ENCODE measurements at regions not wholly inside any gene's neighbourhood (a gene's known extent, or its start where the extent isn't known, plus 50 kb on each side); places are given as distances from the start of the nearest gene placed in this dataset.
A peak's percentile ranks its signal among the peaks of the same experiment; 100 is the strongest.

- Histone ChIP-seq H3K4me1 (ENCODE audit: control insufficient read depth in 3 of 3, insufficient read depth in 3 of 3, low read length in 3 of 3) (peaks cover 11 to 21% (median 16%) of the 10 kb centered on the region in 3 donors), H3K9me3 (ENCODE audit: control insufficient read depth in 3 of 3, low read length in 3 of 3) (no peaks in the 10 kb centered on the region), H3K27ac (ENCODE audit: low read depth, low read length) (no peak overlapping the region), H3K4me3 (ENCODE audit: low read length in 3 of 3) (peak overlapping the region; percentile 62 to 68 (median 66)), H3K9ac (ENCODE audit: low read depth in 1 of 3, low read length in 3 of 3) (peak overlapping the region in 2 of 3 donors; percentile 14 to 66), H3K27me3 (ENCODE audit: control insufficient read depth in 3 of 3, insufficient read depth in 3 of 3, low read length in 3 of 3) (peaks cover 47 to 54% (median 48%) of the 10 kb centered on the region in 3 donors), H3K36me3 (ENCODE audit: control insufficient read depth in 3 of 3, insufficient read depth in 3 of 3, low read length in 3 of 3) (no peaks in the 10 kb centered on the region)
These were observed 144.5 kb upstream of the ZNF536 start for GRCh38 chr19:30227661-30228112.

- Histone ChIP-seq H3K4me3 (ENCODE audit: low read length in 3 of 3) (peak overlapping the region; percentile 62 to 67 (median 66)), H3K4me1 (ENCODE audit: control insufficient read depth in 3 of 3, insufficient read depth in 3 of 3, low read length in 3 of 3) (peaks cover 11 to 21% (median 16%) of the 10 kb centered on the region in 3 donors), H3K9me3 (ENCODE audit: control insufficient read depth in 3 of 3, low read length in 3 of 3) (no peaks in the 10 kb centered on the region), H3K36me3 (ENCODE audit: control insufficient read depth in 3 of 3, insufficient read depth in 3 of 3, low read length in 3 of 3) (no peaks in the 10 kb centered on the region), H3K27ac (ENCODE audit: low read depth, low read length) (no peak overlapping the region), H3K27me3 (ENCODE audit: control insufficient read depth in 3 of 3, insufficient read depth in 3 of 3, low read length in 3 of 3) (peaks cover 43 to 52% (median 45%) of the 10 kb centered on the region in 3 donors), H3K9ac (ENCODE audit: low read depth in 1 of 3, low read length in 3 of 3) (peak overlapping the region; percentile 1 to 55 (median 23))
These were observed 143.9 kb upstream of the ZNF536 start for GRCh38 chr19:30228113-30228834.

- Histone ChIP-seq H3K9ac (ENCODE audit: low read depth in 1 of 3, low read length in 3 of 3) (peak overlapping the region in 2 of 3 donors; percentile 23 to 54), H3K4me3 (ENCODE audit: low read length in 3 of 3) (peak overlapping the region; percentile 15 to 67 (median 66)), H3K9me3 (ENCODE audit: control insufficient read depth in 3 of 3, low read length in 3 of 3) (no peaks in the 10 kb centered on the region), H3K4me1 (ENCODE audit: control insufficient read depth in 3 of 3, insufficient read depth in 3 of 3, low read length in 3 of 3) (peaks cover 11 to 21% (median 16%) of the 10 kb centered on the region in 3 donors), H3K36me3 (ENCODE audit: control insufficient read depth in 3 of 3, insufficient read depth in 3 of 3, low read length in 3 of 3) (no peaks in the 10 kb centered on the region), H3K27me3 (ENCODE audit: control insufficient read depth in 3 of 3, insufficient read depth in 3 of 3, low read length in 3 of 3) (peaks cover 42 to 53% (median 42%) of the 10 kb centered on the region in 3 donors), H3K27ac (ENCODE audit: low read depth, low read length) (no peak overlapping the region)
These were observed 143.2 kb upstream of the ZNF536 start for GRCh38 chr19:30228835-30229524.

GRCh38 chr19:30229525-30230174, 142.5 kb upstream of the ZNF536 start:
- H3K4me1 ChIP-seq (ENCODE audit: control insufficient read depth in 3 of 3, insufficient read depth in 3 of 3, low read length in 3 of 3) = peaks cover 11 to 21% (median 16%) of the 10 kb centered on the region in 3 donors
- peak overlapping the region in 1 of 3 donors; percentile 25 for H3K9ac ChIP-seq (ENCODE audit: low read depth in 1 of 3, low read length in 3 of 3)
- no peaks in the 10 kb centered on the region for H3K36me3 ChIP-seq (ENCODE audit: control insufficient read depth in 3 of 3, insufficient read depth in 3 of 3, low read length in 3 of 3)
- H3K9me3 ChIP-seq (ENCODE audit: control insufficient read depth in 3 of 3, low read length in 3 of 3) = no peaks in the 10 kb centered on the region
- peaks cover 37 to 49% (median 40%) of the 10 kb centered on the region in 3 donors for H3K27me3 ChIP-seq (ENCODE audit: control insufficient read depth in 3 of 3, insufficient read depth in 3 of 3, low read length in 3 of 3)
- no peak overlapping the region for H3K27ac ChIP-seq (ENCODE audit: low read depth, low read length)
- H3K4me3 ChIP-seq (ENCODE audit: low read length in 3 of 3) = no peak overlapping the region

- Histone ChIP-seq H3K9me3 (ENCODE audit: control insufficient read depth in 3 of 3, low read length in 3 of 3) (no peaks in the 10 kb centered on the region), H3K36me3 (ENCODE audit: control insufficient read depth in 3 of 3, insufficient read depth in 3 of 3, low read length in 3 of 3) (no peaks in the 10 kb centered on the region), H3K4me3 (ENCODE audit: low read length in 3 of 3) (no peak overlapping the region), H3K27me3 (ENCODE audit: control insufficient read depth in 3 of 3, insufficient read depth in 3 of 3, low read length in 3 of 3) (peaks cover 32 to 49% (median 37%) of the 10 kb centered on the region in 3 donors), H3K4me1 (ENCODE audit: control insufficient read depth in 3 of 3, insufficient read depth in 3 of 3, low read length in 3 of 3) (peaks cover 6 to 18% (median 12%) of the 10 kb centered on the region in 3 donors), H3K9ac (ENCODE audit: low read depth in 1 of 3, low read length in 3 of 3) (no peak overlapping the region), H3K27ac (ENCODE audit: low read depth, low read length) (no peak overlapping the region)
These were observed 140.5 kb upstream of the ZNF536 start for GRCh38 chr19:30231408-30232318.

GRCh38 chr19:30233375-30233774, 138.8 kb upstream of the ZNF536 start:
- H3K9ac ChIP-seq (ENCODE audit: low read depth in 1 of 3, low read length in 3 of 3) = no peak overlapping the region
- no peak overlapping the region for H3K27ac ChIP-seq (ENCODE audit: low read depth, low read length)
- no peaks in the 10 kb centered on the region for H3K9me3 ChIP-seq (ENCODE audit: control insufficient read depth in 3 of 3, low read length in 3 of 3)
- H3K36me3 ChIP-seq (ENCODE audit: control insufficient read depth in 3 of 3, insufficient read depth in 3 of 3, low read length in 3 of 3) = no peaks in the 10 kb centered on the region
- H3K4me1 ChIP-seq (ENCODE audit: control insufficient read depth in 3 of 3, insufficient read depth in 3 of 3, low read length in 3 of 3) = peaks cover 1 to 6% (median 4%) of the 10 kb centered on the region in 3 donors
- H3K27me3 ChIP-seq (ENCODE audit: control insufficient read depth in 3 of 3, insufficient read depth in 3 of 3, low read length in 3 of 3) = peaks cover 33 to 39% (median 36%) of the 10 kb centered on the region in 3 donors
- no peak overlapping the region for H3K4me3 ChIP-seq (ENCODE audit: low read length in 3 of 3)

- no peaks in the 10 kb centered on the region for H3K9me3 ChIP-seq (ENCODE audit: control insufficient read depth in 3 of 3, low read length in 3 of 3)
- no peak overlapping the region for H3K27ac ChIP-seq (ENCODE audit: low read depth, low read length)
- no peaks in the 10 kb centered on the region for H3K4me1 ChIP-seq (ENCODE audit: control insufficient read depth in 3 of 3, insufficient read depth in 3 of 3, low read length in 3 of 3)
- H3K36me3 ChIP-seq (ENCODE audit: control insufficient read depth in 3 of 3, insufficient read depth in 3 of 3, low read length in 3 of 3) = no peaks in the 10 kb centered on the region
- peaks cover 19 to 28% (median 26%) of the 10 kb centered on the region in 3 donors for H3K27me3 ChIP-seq (ENCODE audit: control insufficient read depth in 3 of 3, insufficient read depth in 3 of 3, low read length in 3 of 3)
- H3K4me3 ChIP-seq (ENCODE audit: low read length in 3 of 3) = no peak overlapping the region
- H3K9ac ChIP-seq (ENCODE audit: low read depth in 1 of 3, low read length in 3 of 3) = no peak overlapping the region
These were observed 136.2 kb upstream of the ZNF536 start for GRCh38 chr19:30235946-30236345.

GRCh38 chr19:30236587-30236986, 135.6 kb upstream of the ZNF536 start:
- H3K9me3 ChIP-seq (ENCODE audit: control insufficient read depth in 3 of 3, low read length in 3 of 3) = no peaks in the 10 kb centered on the region
- peaks cover 0 to 3% (median 0%) of the 10 kb centered on the region in 3 donors for H3K4me1 ChIP-seq (ENCODE audit: control insufficient read depth in 3 of 3, insufficient read depth in 3 of 3, low read length in 3 of 3)
- H3K27me3 ChIP-seq (ENCODE audit: control insufficient read depth in 3 of 3, insufficient read depth in 3 of 3, low read length in 3 of 3) = peaks cover 15 to 22% (median 20%) of the 10 kb centered on the region in 3 donors
- H3K9ac ChIP-seq (ENCODE audit: low read depth in 1 of 3, low read length in 3 of 3) = no peak overlapping the region
- H3K36me3 ChIP-seq (ENCODE audit: control insufficient read depth in 3 of 3, insufficient read depth in 3 of 3, low read length in 3 of 3) = no peaks in the 10 kb centered on the region
- no peak overlapping the region for H3K27ac ChIP-seq (ENCODE audit: low read depth, low read length)
- H3K4me3 ChIP-seq (ENCODE audit: low read length in 3 of 3) = no peak overlapping the region

GRCh38 chr19:30237140-30237539, 135.0 kb upstream of the ZNF536 start:
- H3K9me3 ChIP-seq (ENCODE audit: control insufficient read depth in 3 of 3, low read length in 3 of 3) = no peaks in the 10 kb centered on the region
- H3K36me3 ChIP-seq (ENCODE audit: control insufficient read depth in 3 of 3, insufficient read depth in 3 of 3, low read length in 3 of 3) = no peaks in the 10 kb centered on the region
- peaks cover 0 to 4% (median 0%) of the 10 kb centered on the region in 3 donors for H3K4me1 ChIP-seq (ENCODE audit: control insufficient read depth in 3 of 3, insufficient read depth in 3 of 3, low read length in 3 of 3)
- H3K27ac ChIP-seq (ENCODE audit: low read depth, low read length) = no peak overlapping the region
- no peak overlapping the region for H3K4me3 ChIP-seq (ENCODE audit: low read length in 3 of 3)
- H3K27me3 ChIP-seq (ENCODE audit: control insufficient read depth in 3 of 3, insufficient read depth in 3 of 3, low read length in 3 of 3) = peaks cover 15 to 23% (median 21%) of the 10 kb centered on the region in 3 donors
- no peak overlapping the region for H3K9ac ChIP-seq (ENCODE audit: low read depth in 1 of 3, low read length in 3 of 3)

All from skeletal muscle tissue (tissue), 3 donors.